Activated naive CD8-positive, alpha-beta T cell treated with anti-CD3 and anti-CD28 coated beads, Interleukin-2, amount 50 U/mL, for 16 hours (primary cell): ENCODE measurements at regions not wholly inside any gene's neighbourhood (a gene's known extent, or its start where the extent isn't known, plus 50 kb on each side); places are given as distances from the start of the nearest gene placed in this dataset.

ENCODE experiments used
- DNase-seq: peaks from one replicate; pipeline ENCODE4 v3.0.0-alpha.2; 2020; ENCODE audit warnings: low read depth, low spot score

GRCh38 chr6:111985202-111985731, 68.6 kb upstream of the CCN6 start:
- no peak for DNase-seq

- no peak for DNase-seq
Observed at GRCh38 chr6:111986651-111987050, 67.3 kb upstream of the CCN6 start.

- DNase-seq = no peak
Observed at GRCh38 chr6:111987295-111987694, 66.6 kb upstream of the CCN6 start.

GRCh38 chr6:111988926-111989325, 65.0 kb upstream of the CCN6 start:
- DNase-seq = no peak

GRCh38 chr6:111989743-111990142, 64.2 kb upstream of the CCN6 start:
- no peak for DNase-seq

GRCh38 chr6:111990214-111990613, 63.7 kb upstream of the CCN6 start:
- DNase-seq = no peak

GRCh38 chr6:111992851-111993250, 61.1 kb upstream of the CCN6 start:
- no peak for DNase-seq

GRCh38 chr6:111993342-111993741, 60.6 kb upstream of the CCN6 start:
- DNase-seq = no peak

GRCh38 chr6:111994791-111995190, 59.1 kb upstream of the CCN6 start:
- no peak for DNase-seq

- DNase-seq = no peak
Observed at GRCh38 chr6:111995404-111995803, 58.5 kb upstream of the CCN6 start.

- no peak for DNase-seq
Observed at GRCh38 chr6:111996144-111996865, 57.6 kb upstream of the CCN6 start.

- peak; percentile 37 for DNase-seq
Observed at GRCh38 chr6:111997078-111997852, 56.6 kb upstream of the CCN6 start.

GRCh38 chr6:111997853-111998208, 56.1 kb upstream of the CCN6 start:
- DNase-seq = no peak

- DNase-seq = no peak
Observed at GRCh38 chr6:112002307-112002706, 51.6 kb upstream of the CCN6 start.
